Transverse colon (tissue), 4 donors: ENCODE measurements at regions not wholly inside any gene's neighbourhood (a gene's known extent, or its start where the extent isn't known, plus 50 kb on each side); places are given as distances from the start of the nearest gene placed in this dataset.

Source experiments
- CTCF ChIP-seq, 5 experiments: fragments of 200-600 bp in 3 of 5; fragments of 450-650 bp in 2 of 5; sonication (generic) in 3 of 5; IDR thresholded peaks; 1 replicate in 2 of 5; 2 replicates in 3 of 5; pipeline ENCODE4 v1.5.1; 2016 to 2017; ENCODE audit warnings: antibody characterized with exemption in 5 of 5, inconsistent platforms in 3 of 5, mild to moderate bottlenecking in 2 of 5, moderate library complexity in 1 of 5
- EP300 ChIP-seq: sonication (generic); formaldehyde crosslinking; IDR thresholded peaks from one replicate; pipeline ENCODE4 v1.6.1; 2017; ENCODE audit warnings: antibody characterized with exemption, low read depth
- POLR2AphosphoS5 ChIP-seq, 3 donors: sonication (generic); formaldehyde crosslinking; IDR thresholded peaks; one replicate each; pipeline ENCODE4 v1.6.1; 2016; ENCODE audit warnings: antibody characterized with exemption in 3 of 3

DNA sequence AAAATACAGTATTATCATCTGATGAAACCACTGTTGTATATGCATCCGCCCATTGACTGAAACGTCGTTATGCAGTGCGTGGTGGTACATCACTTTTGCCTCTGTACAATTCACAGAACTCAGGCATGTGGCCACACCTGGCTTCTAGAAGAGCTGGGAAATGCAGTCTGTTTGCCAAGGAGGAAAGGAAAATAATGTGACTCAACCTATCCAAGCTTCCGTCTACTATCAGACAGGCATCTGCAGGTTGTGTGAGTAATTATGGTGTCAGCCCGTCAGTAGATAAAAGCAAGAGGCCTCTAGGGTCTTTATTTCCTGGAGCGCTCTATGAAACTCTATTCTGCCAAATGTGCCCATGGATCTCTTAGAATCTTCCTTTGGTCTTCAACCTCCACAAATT is 111.6 kb downstream of the BBS10 start:
- TF ChIP-seq CTCF (IDR thresholded peaks at IDR 0.05) = no peak
- no peak for TF ChIP-seq POLR2AphosphoS5 (IDR thresholded peaks at IDR 0.05)
- no peak for TF ChIP-seq EP300
